MG63 (cell line): ENCODE measurements at regions not wholly inside any gene's neighbourhood (a gene's known extent, or its start where the extent isn't known, plus 50 kb on each side); places are given as distances from the start of the nearest gene placed in this dataset.
"Not testable (repeated sequence)": the region's sequence is repeated elsewhere in the genome, so short reads cannot be mapped to it uniquely, and the experiment has no call there.

Experiments used
- DNase-seq: peaks from one replicate; pipeline ENCODE4 v3.0.0-alpha.2; 2020
- H3K27me3 ChIP-seq: fragments of 250-450 bp; sonication (Bioruptor Pico); 2 replicates; pipeline ENCODE4 v1.5.1; 2020; ENCODE audit warnings: mild to moderate bottlenecking, moderate library complexity
- H3K36me3 ChIP-seq: fragments of 250-450 bp; sonication (Bioruptor Pico); 2 replicates; pipeline ENCODE4 v1.5.1; 2020; ENCODE audit warnings: mild to moderate bottlenecking, moderate library complexity
- H3K4me3 ChIP-seq: fragments of 250-450 bp; sonication (Bioruptor Pico); 2 replicates; pipeline ENCODE4 v1.5.1; 2020; ENCODE audit warnings: mild to moderate bottlenecking, moderate library complexity
- H3K9me3 ChIP-seq: fragments of 250-450 bp; sonication (Bioruptor Pico); 2 replicates; pipeline ENCODE4 v1.5.1; 2020; ENCODE audit warnings: mild to moderate bottlenecking, moderate library complexity

GRCh38 chr1:8238141-8239038 lies 79.5 kb upstream of the SLC45A1 start:
- no peaks in the 10 kb centered on the region for H3K9me3 ChIP-seq
- no peak overlapping the region for H3K4me3 ChIP-seq

GRCh38 chr1:8232036-8232757 lies 85.7 kb upstream of the SLC45A1 start:
- no peak for DNase-seq
- Histone ChIP-seq H3K4me3 (no peak overlapping the region), H3K27me3 (no peaks in the 10 kb centered on the region), H3K9me3 (no peaks in the 10 kb centered on the region), H3K36me3 (no peaks in the 10 kb centered on the region)

More at GRCh38 chr1:8238141-8239038, 79.5 kb upstream of the SLC45A1 start:
- Histone ChIP-seq H3K27me3 (no peaks in the 10 kb centered on the region), H3K36me3 (no peaks in the 10 kb centered on the region)
- DNase-seq, result no peak

GRCh38 chr1:8230292-8230621 lies 87.7 kb upstream of the SLC45A1 start:
- no peaks in the 10 kb centered on the region for H3K9me3 ChIP-seq
- no peak overlapping the region for H3K4me3 ChIP-seq
- H3K36me3 ChIP-seq, result no peaks in the 10 kb centered on the region
- no peak for DNase-seq
- no peaks in the 10 kb centered on the region for H3K27me3 ChIP-seq

GRCh38 chr1:8228253-8228652 lies 89.7 kb upstream of the SLC45A1 start:
- no peak for DNase-seq

GRCh38 chr1:8227674-8228073 lies 90.2 kb upstream of the SLC45A1 start:
- not testable (repeated sequence) for DNase-seq

More at GRCh38 chr1:8228253-8228652, 89.7 kb upstream of the SLC45A1 start:
- Histone ChIP-seq H3K36me3 (no peaks in the 10 kb centered on the region), H3K9me3 (no peaks in the 10 kb centered on the region), H3K27me3 (no peaks in the 10 kb centered on the region), H3K4me3 (no peak overlapping the region)

GRCh38 chr1:8226747-8227146 lies 91.2 kb upstream of the SLC45A1 start:
- Histone ChIP-seq H3K4me3 (no peak overlapping the region), H3K9me3 (no peaks in the 10 kb centered on the region), H3K36me3 (no peaks in the 10 kb centered on the region), H3K27me3 (no peaks in the 10 kb centered on the region)
- no peak for DNase-seq

More at GRCh38 chr1:8227674-8228073, 90.2 kb upstream of the SLC45A1 start:
- H3K36me3 ChIP-seq, H3K4me3 ChIP-seq, H3K9me3 ChIP-seq, H3K27me3 ChIP-seq: not testable (repeated sequence)

GRCh38 chr1:8226024-8226423 lies 91.9 kb upstream of the SLC45A1 start:
- DNase-seq, H3K27me3 ChIP-seq, H3K36me3 ChIP-seq, H3K9me3 ChIP-seq, H3K4me3 ChIP-seq: not testable (repeated sequence)

GRCh38 chr1:8223526-8223925 lies 94.4 kb upstream of the SLC45A1 start:
- no peak for DNase-seq
- Histone ChIP-seq H3K9me3 (no peaks in the 10 kb centered on the region), H3K36me3 (no peaks in the 10 kb centered on the region), H3K4me3 (no peak overlapping the region), H3K27me3 (no peaks in the 10 kb centered on the region)

GRCh38 chr1:8222789-8223188 lies 95.1 kb upstream of the SLC45A1 start:
- Histone ChIP-seq H3K36me3 (no peaks in the 10 kb centered on the region), H3K9me3 (no peaks in the 10 kb centered on the region), H3K27me3 (no peaks in the 10 kb centered on the region), H3K4me3 (no peak overlapping the region)
- no peak for DNase-seq

- DNase-seq, result peak; percentile 49
- Histone ChIP-seq H3K36me3 (no peaks in the 10 kb centered on the region), H3K9me3 (no peaks in the 10 kb centered on the region), H3K4me3 (no peak overlapping the region), H3K27me3 (no peaks in the 10 kb centered on the region)
Measured at GRCh38 chr1:8219530-8219929, 98.4 kb upstream of the SLC45A1 start.

GRCh38 chr1:8218351-8219092 lies 99.4 kb upstream of the SLC45A1 start:
- H3K27me3 ChIP-seq, result no peaks in the 10 kb centered on the region
- no peaks in the 10 kb centered on the region for H3K9me3 ChIP-seq
- no peak overlapping the region for H3K4me3 ChIP-seq
- no peaks in the 10 kb centered on the region for H3K36me3 ChIP-seq
- DNase-seq, result no peak

- Histone ChIP-seq H3K36me3 (no peaks in the 10 kb centered on the region), H3K27me3 (no peaks in the 10 kb centered on the region), H3K4me3 (no peak overlapping the region), H3K9me3 (no peaks in the 10 kb centered on the region)
- DNase-seq, result no peak
Measured at GRCh38 chr1:8217809-8218208, 100.1 kb upstream of the SLC45A1 start.

GRCh38 chr1:8217011-8217711 lies 100.8 kb upstream of the SLC45A1 start:
- Histone ChIP-seq H3K9me3 (no peaks in the 10 kb centered on the region), H3K27me3 (no peaks in the 10 kb centered on the region), H3K36me3 (no peaks in the 10 kb centered on the region), H3K4me3 (no peak overlapping the region)
- DNase-seq, result no peak

GRCh38 chr1:8216005-8216404 lies 101.9 kb upstream of the SLC45A1 start:
- Histone ChIP-seq H3K4me3 (no peak overlapping the region), H3K36me3 (no peaks in the 10 kb centered on the region)
- no peak for DNase-seq

GRCh38 chr1:8214501-8215173 lies 103.3 kb upstream of the SLC45A1 start:
- Histone ChIP-seq H3K27me3 (no peaks in the 10 kb centered on the region), H3K4me3 (no peak overlapping the region), H3K36me3 (no peaks in the 10 kb centered on the region), H3K9me3 (no peaks in the 10 kb centered on the region)
- no peak for DNase-seq

More at GRCh38 chr1:8216005-8216404, 101.9 kb upstream of the SLC45A1 start:
- H3K27me3 ChIP-seq, result no peaks in the 10 kb centered on the region
- H3K9me3 ChIP-seq, result no peaks in the 10 kb centered on the region

GRCh38 chr1:8213676-8214075 lies 104.2 kb upstream of the SLC45A1 start:
- no peaks in the 10 kb centered on the region for H3K27me3 ChIP-seq
- H3K9me3 ChIP-seq, result no peaks in the 10 kb centered on the region
- no peaks in the 10 kb centered on the region for H3K36me3 ChIP-seq
- no peak for DNase-seq
- no peak overlapping the region for H3K4me3 ChIP-seq
